NCI-H2107 treated with DMSO at 0.1 percent for 48 hours (cell line): ENCODE measurements at regions not wholly inside any gene's neighbourhood (a gene's known extent, or its start where the extent isn't known, plus 50 kb on each side); places are given as distances from the start of the nearest gene placed in this dataset.
A peak's percentile ranks its signal among the peaks of the same experiment; 100 is the strongest.
"Not testable (repeated sequence)": the region's sequence is repeated elsewhere in the genome, so short reads cannot be mapped to it uniquely, and the experiment has no call there.

Experiments
- DNase-seq: peaks from one replicate; lab custom pipeline; 2025; ENCODE audit not compliant: unreplicated experiment; lab: John Stamatoyannopoulos, UW

DNA sequence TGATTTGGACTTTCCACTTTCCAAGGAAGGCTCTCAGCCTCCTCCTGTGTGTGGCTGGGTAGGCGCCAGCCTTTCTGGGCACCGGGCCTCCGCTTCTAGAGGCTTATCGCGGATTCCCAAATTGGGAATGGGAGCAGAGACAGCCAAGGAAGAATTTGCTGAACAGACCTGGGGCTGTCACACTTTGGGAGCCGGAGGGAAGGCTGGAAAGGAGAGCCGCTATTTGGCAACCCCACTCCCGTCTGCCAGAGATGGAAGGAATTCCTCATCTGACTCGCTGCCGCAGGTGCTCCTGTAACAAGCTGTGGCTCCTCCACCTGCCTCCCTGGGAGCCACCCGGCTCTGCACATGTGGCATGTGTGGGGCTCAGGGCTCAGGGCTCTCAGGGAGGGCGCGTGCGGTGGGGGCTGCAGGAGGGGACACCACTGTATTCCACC, 50.8 kb upstream of the ECHDC3 start:
- no peak for DNase-seq

DNA sequence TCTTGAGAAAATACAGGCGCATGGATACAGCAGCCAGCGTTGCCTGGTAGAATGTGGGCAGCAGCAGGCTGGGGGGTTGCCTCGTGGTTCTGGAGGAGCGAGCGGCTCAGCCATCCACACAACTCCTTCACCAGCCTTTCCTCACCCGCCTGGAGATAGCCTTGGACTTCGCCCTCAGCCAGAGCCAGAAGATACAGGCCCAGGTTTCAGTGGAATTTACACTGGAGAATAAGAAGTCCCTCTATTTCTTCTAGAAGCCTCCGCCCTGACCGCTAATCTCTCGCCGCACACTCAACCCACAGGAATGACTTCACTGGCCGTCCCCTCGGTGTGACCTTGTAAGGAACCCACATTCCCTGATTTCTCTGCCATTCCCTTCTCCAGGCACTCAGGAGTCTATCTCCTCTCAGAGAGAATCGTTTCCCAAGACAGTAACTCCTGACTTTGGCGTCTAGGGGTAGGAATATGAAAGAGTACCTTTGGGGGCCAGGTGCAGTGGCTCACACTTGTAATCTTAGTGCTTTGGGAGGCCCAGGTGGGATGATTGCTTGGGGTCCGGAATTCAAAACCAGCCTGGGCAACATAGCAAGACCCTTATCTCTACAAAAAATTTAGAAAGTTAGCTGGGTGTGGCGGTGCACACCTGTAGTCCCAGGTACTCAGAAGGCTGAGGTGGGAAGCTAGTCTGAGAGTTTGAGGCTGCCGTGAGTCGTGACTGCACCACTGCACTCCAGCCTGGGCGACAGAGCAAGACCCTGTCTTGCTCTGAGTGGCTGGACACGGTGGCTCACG, 52.0 kb upstream of the ECHDC3 start:
- no peak for DNase-seq

DNA sequence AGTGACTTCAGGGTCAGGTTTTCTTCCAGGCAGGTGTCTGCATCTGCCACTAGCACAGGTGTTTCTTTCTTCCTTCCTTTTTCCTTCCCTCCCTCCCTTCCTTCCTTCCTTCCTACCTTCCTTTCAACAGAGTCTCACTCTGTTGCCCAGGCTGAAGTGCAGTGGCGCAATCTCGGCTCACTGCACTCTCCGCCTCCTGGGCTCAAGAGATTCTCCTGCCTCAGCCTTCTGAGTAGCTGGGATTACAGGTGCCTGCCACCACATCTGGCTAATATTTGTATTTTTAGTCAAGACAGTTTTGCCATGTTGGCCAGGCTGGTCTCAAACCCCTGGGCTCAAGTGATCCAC, 53.8 kb upstream of the ECHDC3 start:
- DNase-seq = not testable (repeated sequence)

DNA sequence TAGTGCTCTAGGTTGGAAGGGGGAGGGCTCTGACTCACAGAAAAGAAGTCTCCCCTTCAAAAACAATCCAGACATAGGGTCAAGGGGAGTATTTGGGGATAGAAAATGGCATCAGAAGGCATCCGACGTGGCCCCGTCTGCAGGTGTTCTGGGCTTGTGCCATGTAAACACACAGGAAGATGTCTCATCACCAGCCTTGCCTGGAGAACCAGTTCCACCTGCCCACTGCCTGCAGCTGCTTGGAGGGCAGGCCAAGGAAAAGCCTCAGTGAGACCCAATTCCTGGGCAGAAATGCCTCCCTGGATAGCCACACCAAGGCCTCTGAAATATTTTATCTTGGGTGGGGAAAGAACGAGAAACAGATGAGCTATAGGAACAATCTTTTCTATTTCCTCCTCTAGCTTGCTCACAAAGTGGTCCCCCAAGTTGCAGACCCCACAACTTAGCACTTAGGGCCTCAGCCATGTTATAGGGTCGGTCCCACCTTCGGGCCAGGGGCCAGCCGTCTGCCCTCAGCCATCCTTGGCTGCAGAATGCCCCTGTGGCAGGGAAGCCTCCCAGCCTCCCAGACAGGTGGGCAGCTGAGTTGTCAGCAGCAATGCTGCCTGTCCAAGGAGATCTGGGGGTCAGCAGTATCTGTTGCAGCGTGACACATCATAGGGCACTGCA, 54.3 kb upstream of the ECHDC3 start:
- no peak for DNase-seq

DNA sequence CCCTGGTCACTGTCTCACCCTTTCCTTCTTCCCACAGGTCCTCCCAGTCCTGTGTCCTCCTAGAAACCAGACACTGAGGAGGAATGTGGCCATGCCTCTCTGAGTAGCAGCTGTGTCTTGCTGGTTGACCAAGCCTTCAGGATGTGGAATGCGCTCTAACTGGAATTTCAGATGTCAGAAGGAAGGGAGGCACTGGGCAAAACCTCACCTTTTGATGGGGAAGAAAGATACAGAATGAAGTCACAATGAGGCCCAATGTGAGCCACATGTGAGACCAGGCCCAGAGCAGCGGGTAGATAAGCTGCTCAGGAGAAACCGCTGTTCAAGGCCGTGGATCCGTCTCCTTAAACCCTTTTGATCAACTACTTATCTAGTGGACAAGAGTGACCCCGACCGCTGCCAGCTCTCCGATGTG, 54.8 kb upstream of the ECHDC3 start:
- DNase-seq = no peak

DNA sequence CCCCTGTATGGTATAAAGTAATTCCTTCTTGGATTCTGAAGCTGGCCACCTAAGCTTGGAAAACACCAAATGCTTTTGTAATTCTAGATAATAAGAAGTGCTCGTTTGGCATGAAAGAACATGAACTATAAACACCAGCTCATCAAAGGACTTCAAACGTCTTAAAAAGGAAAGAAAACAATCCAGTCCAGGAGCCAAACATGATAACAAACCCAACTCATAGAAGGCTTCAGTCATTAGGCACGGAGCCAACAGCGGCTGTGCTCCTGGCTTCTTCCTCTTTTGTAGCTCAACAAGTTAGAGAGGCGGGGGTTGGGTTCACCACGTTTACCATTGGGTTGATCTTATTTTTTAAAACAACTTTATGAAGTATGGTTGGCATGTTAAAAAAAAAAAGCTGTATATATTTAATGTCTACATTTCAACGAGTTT, 56.4 kb upstream of the ECHDC3 start:
- peak; percentile 16 for DNase-seq

DNA sequence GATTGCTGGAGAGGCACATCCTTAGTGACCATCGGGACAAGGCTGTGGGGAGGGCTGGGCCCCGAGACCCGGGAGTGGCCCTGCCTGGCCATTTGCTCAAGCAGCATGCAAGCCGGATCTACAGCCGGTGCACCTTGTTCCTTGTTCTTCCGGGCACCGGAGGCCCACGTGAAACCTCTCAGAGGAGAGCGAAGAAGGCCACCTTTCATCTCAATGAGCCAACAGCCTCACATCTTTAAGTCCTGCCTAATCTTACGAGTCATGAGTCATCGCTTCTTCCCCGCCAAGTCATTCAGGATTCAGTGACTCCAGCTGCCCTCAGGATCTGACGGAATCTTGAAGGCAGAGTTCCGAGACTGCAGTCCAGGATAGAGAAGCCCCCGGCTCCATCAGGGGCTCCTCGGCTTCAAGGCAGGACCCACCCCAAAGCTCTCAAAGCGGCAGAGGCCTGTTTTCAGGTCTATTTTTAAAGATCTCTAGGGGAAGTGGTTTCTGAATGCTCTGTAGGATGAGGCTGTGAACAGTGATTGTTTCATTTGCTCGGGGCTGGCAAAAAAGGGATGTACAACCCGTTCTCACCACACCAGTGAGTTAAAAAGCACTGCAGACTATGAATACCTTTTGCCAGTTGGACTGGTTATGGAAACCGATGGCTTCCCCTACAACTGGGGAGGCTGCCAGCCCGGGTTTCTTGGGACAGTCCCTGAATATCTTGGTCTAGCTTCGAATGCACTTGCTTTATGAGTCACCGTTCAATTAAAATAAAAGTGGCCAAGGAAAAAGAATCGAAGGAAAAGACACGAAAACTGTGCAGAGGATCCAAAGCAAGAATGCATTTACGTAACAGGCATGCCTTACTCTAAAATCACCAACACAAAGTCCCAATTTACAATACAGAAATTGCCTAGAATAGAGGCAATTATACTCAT, 57.2 kb upstream of the ECHDC3 start:
- DNase-seq = no peak

DNA sequence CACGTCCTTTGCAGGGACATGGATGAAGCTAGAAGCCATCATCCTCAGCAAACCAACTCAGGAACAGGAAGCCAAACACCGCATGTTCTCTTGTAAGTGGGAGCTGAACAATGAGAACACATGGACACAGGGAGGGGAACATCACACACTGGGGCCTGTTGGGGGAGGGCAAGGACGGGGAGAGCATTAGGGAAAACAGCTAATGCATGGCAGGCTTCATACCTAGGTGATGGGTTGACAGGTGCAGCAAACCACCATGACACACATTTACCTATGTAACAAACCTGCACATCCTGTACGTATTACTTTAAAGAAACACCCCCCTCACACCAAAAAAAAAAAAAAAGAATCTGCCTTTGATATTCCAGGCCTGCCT, 57.9 kb upstream of the ECHDC3 start:
- not testable (repeated sequence) for DNase-seq

DNA sequence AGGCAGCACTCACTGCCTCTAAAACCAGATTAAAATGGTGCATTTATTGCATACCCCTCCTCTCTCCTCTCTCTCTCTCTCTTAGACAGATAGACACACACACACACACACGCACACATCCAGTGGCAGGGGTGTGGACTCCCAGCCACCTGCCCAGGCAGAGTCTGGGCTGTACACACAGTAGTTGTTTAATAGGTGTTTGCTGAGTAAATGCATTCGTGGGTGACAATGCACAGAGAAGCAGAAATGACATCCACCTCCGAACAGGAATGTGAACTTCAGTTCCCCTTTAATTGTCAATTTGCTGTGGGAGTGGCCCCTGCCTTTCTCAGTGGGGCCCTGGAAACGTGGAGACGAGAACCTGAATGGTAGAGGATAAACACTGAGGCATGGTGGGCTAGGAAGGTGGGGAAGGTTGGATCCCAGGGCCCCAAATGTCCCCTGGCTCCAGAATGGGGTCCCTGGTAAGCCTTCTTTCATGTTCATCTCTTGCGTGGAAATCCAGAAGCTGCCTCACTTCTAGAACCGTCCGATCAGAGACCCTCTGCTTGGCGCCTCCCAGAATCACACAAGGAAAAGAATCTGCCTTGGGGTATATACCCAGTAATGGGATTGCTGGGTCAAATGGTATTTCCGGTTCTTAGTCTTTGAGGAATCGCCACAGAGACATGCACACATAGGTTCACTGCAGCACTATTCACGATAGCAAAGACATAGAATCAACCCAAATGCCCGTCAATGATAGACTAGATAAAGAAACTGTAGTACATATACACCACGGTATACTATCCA, 58.5 kb upstream of the ECHDC3 start:
- no peak for DNase-seq

DNA sequence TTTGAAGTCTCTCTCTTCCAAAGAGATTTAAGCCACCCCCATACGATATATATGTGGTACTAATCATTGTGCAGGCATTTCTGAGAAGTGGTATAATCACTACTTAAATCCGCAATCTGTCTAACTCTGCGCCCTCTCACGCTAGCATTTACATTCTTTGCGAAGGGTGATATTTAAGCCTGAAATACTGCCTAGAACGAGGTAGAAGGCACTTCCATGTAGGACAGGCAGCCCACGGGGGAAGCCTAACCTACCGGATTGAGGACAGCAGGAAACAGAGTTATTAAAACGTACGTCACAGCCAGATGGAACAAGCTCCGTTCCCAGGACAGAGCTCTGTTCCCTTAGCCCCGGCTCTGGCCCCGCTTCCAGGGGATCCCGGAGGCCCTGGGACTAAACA, 59.3 kb upstream of the ECHDC3 start:
- DNase-seq = no peak

DNA sequence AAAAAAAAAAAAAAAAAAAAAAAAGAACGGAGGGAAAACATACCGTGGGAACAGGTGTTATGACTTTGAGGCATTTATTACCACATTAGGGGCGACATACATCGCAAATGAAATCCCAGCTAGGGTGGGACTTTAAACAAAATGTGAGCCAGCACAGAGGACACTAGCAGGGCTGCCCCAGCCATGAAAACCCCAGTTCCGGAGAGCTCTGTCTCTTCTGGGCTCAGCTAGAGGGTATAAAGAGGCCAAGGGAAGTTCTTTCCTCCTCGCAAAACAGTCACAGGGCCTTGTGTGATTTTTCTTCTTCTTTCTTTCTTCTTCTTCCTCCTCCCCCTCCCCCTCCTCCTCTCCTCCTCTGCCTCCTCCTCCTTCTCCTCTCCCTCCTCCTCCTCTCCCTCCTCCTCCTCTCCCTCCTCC, 59.9 kb upstream of the ECHDC3 start:
- DNase-seq = no peak

DNA sequence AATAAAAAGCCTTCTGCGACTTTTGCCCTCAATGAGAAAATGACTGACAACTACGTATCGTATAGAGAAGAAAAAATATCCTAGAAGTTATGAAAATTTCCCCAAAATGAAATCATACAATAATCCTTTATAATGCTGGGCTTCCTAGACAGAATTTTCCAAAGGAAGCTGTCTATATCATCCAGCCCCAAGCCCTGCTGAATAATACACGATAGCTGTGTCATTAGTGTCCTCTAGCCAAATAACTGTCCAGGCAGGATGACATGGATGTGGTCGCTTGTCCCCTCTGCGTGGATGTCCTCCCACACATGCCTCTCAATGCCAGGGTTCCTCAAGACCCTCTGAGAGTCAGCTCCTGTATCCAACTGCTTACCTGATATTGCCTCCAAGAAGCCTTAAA, 61.7 kb upstream of the ECHDC3 start:
- no peak for DNase-seq

DNA sequence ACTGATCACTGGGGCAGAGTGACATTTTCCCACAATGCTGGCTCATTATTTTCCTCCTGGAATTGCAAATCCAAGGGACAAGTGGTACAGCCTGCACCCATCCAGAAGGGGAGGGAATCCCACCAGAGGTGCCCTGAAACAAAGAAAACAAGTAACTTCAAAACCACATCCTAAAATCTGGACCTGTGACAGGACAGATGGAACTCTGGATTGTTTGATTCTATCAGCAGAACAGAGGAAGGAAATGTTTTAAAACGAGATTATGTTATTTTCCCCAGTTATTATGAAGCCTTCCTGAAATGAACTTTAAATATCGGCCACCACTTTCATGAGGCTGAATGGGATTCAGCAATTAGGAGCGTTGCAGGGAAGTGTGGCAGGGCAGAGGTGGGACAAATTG, 62.2 kb upstream of the ECHDC3 start:
- no peak for DNase-seq

DNA sequence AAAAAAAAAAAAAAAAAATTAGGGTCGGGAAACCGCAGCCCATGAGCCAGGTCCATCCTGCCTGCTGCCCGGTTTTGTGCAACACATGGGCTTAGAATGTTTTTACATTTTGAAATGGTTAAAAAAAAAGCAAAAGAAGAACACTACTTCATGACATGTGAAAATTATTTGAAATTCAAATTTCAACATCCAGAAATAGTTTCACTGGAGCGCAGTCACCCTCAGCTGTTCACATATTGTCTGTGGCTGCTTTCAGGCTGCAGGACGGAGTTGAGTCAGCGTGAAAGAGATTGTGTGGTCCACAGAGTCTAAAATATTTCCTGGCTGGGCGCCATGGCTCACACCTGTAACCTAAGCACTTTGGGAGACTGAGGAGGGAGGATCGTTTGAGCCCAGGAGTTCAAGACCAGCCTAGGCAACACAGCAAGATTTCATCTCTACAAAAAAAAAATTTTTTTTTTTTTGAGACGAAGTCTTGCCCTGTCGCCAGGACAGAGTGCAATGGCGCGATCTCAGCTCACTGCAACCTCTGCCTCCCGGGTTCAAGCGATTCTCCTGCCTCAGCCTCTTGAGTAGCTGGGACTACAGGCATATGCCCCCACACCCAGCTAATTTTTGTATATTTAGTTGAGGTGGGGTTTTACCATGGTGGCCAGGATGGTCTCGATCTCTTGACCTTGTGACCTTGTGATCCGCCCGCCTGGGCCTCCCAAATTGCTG, 63.9 kb upstream of the ECHDC3 start:
- no peak for DNase-seq

DNA sequence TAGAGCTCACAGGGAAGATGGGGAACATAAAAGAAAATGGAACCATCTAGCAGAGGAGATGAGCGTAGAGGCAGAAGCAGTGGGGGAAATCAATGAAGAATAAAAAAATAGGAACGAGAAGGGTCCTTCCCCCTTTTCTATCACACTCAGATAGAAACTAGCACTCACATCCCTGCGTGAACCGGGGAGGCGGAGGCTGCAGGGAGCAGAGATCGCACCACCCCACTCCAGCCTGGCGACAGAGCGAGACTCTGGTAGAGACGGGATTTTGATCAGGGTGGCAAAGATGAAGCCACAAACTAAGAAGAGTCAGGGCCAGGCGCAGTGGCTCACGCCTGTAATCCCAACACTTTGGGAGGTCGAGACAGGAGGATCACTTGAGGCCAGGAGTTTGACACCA, 64.7 kb upstream of the ECHDC3 start:
- DNase-seq = no peak

DNA sequence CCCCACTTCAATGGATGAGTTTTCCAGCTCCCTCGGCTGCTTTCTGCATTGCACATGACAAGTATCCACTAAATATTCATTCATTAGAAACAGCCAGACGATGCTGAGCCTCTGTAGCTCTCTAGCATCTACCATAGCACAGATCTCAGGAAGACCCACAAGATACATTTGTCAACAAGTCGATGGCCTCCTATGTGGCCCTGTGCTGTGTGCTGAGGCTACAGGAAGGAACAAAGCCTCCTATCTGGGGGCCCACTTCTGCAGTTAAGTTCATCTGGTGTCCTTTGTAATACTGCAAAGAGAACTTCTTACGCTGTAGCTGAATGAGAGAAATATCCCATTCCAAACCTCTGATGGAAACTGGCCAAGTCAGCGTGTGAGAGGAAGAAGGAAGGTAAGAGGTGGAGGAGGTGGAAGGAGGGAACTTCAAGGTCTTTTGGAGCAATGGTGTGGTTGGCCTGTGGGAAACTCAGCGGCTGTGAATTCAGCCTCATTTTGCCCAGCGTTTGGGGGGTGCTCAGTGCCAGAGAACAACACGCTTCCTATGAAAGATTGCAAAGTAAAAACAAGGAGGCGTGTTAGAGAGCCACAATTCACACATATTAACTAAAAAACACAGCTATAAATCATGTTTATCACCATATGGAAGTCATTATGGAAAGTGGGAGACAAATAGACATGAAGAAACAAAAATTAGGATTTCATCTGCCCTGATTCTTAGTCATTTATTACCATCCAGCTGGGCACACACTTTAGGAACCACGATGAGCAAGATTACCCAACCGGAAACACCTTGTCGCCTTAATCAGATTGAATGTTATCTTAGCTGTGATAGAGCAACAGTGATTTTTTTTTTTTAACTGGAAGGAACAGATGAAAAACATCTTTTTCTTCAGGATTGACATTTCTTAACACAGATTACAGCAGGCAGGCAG, 62.2 kb upstream of the USP6NL start:
- DNase-seq = no peak

DNA sequence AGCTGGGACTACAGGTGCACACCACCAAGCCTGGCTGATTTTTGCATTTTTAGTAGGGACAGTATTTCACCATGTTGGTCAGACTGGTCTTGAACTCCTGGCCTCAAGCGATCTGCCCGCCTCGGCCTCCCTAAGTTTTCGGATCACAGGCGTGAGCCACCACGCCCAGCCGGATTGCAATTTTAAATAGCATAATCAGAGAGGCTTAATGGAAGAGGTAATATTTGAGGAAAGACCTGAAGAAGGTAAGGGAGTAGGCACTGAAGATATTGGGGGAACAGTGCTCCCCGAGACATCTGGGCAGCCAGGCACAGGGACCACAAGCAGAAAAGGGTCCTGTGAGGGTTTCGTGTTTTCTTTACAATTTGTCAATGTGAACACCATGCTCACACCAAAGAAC, 61.4 kb upstream of the USP6NL start:
- DNase-seq = no peak

DNA sequence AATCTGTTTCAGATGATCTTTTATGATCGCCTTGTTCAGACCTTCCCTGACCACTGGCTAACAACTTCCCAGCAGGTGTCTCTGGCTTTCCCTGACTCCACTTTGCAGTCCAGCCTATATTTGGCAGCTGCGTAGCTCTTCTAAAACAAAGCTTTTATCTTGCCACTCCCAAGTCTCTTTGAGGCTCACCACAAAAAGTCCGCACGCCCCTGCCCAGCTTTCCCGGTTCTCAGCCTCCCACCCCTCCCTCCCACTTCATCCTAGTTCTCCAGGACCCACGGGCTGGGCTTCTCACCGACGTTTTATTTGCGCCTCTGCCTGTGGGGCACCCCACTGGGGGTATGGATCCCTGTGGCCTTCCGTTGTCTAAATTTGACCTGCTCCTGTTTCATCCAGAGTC, 58.9 kb upstream of the USP6NL start:
- DNase-seq = peak; percentile 42
